Stimulated activated CD4-positive, alpha-beta T cell treated with anti-CD3 and anti-CD28 coated beads, Interleukin-4, amount 100 ng/mL, for 24 hours (primary cell): ENCODE measurements at regions not wholly inside any gene's neighbourhood (a gene's known extent, or its start where the extent isn't known, plus 50 kb on each side); places are given as distances from the start of the nearest gene placed in this dataset.
"Not testable (repeated sequence)": the region's sequence is repeated elsewhere in the genome, so short reads cannot be mapped to it uniquely, and the experiment has no call there.

Source experiments
- DNase-seq: peaks from one replicate; pipeline ENCODE4 v3.0.0-alpha.2; 2020

DNA sequence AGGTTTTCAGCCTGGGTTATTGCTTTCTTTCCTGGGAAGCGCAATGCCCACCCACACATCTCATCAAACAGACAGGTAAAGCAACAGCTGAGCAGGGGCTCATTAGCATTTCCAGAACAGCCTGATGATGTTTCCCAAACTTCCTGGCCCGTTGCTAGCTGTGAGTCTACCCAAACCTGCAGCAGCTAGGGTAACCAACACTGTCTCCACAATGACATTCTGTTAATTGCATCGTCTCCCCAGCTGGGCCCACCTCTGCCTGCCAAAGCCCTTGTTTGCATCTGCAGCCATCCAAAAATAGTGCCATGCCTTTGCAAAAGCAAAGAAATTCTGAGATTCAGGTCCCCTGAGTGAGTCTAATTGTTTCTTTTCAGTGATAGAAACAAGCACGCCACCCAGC, 273.0 kb downstream of the MED10 start:
- no peak for DNase-seq

DNA sequence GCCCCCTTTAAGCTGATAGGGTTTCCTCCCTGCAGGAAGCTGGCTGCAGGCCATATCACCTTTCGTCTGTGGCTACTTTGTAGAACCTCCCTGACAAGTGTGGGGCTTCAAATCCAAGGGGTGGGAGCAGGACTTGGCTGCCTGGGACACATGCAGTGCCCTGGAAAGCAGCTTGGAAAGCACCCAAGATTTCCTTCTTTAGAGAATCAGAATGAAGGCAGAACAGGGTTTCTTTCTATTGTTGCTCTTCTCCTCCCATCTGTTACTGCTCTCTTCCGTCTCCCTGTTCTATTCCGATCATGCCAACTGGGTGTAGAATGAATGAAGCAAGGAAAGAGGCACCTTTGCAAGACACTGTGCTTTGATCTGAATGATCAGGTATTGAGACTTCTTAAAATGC, 282.2 kb downstream of the MED10 start:
- no peak for DNase-seq

DNA sequence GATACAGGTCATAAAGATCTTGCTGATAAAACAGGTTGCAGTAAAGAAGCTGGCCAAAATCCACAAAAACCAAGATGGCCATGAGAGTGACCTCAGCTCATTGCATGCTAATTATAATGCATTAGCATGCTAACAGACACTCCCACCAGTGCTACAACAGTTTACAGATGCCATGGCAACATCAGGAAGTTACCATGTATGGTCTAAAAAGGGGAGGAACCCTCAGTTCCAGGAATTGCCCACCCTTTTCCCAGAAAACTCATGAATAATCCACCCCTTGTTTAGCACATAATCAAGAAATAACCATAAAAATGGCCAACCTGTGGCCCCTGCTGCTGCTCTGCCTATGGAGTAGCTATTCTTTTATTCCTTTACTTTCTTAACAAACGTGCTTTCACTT, 284.2 kb downstream of the MED10 start:
- DNase-seq, result not testable (repeated sequence)

DNA sequence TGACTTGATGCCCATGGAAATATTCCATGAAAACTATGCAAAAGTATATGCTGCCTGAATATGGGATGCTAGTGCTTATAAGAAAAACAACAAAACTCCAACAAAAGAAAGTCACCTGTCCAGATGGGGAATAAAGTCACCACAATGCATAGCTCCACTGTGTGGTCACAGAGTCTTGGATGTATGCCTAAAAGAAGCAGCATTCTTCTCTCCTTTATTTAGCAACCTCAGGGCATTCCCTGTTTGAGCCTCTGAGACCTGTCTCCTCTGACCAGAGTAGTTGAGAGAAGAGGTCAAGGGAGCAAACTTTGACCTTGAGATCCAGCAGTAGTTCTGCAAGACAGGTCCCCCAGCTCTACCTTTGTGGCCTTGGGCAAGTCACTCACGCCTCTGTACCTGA, 287.5 kb downstream of the MED10 start:
- no peak for DNase-seq

DNA sequence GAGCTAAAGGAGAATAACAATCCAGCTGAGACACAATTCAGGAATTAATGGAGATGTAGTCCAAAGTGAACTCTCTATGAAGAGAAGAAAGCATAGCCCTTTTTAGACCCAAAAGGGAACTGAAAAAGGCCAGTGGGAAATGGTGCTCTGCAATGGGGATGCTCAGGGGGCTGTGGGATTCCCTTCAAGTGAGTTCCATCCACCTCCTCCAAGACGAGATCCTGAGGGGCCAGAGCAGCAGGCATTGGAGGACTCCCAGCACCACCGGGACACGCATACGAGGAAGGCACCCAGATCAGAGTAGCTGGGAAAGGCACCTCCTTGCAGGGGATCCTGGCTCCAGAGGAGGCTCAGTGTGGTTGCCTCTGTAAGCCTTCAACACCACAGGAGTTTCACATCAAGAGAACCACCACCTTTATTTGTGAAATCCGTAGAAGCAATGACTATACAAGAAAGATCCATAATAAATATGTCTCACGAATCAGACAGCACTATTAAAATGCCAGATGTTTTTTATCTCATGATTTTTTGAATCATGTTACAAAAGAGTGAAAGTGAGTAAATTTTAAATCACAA, 288.2 kb downstream of the MED10 start:
- no peak for DNase-seq

DNA sequence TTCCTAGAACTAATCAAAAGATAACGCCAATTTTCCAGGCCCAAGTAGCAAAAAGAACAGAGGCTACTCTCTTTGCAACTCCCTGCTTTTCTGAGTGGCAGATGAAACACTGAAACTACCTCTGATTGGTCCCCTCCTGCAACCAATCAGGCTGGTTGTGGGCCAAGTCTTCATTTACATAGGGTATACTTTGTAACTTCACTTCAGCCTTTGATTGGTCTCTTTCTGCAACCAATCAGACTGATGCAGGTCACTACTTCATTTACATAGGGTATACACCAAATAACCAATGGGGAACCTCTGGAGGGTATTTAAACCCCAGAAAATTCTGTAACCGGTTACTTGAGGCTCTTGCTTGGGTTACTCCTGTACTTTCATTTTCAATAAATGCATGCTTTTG, 289.6 kb downstream of the MED10 start:
- DNase-seq, result no peak

DNA sequence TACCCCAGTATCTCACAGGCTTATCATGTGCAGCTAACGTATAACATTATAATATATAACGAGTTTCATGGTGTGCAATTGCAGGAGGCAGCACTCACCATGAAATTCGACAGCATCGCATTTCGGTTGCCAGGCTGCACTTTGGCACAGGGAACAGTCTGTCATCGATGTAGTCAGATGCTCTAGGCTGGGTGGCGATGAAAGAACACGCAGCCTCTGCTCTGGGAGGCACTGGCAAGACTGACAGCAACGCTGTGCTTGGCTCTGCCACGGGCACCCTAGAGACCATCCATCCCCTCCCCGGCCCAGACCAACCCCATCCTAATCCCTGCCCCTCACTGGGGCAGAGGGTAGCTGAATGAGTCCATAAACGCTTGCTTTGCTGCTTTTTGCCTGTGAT, 290.8 kb downstream of the MED10 start:
- no peak for DNase-seq

DNA sequence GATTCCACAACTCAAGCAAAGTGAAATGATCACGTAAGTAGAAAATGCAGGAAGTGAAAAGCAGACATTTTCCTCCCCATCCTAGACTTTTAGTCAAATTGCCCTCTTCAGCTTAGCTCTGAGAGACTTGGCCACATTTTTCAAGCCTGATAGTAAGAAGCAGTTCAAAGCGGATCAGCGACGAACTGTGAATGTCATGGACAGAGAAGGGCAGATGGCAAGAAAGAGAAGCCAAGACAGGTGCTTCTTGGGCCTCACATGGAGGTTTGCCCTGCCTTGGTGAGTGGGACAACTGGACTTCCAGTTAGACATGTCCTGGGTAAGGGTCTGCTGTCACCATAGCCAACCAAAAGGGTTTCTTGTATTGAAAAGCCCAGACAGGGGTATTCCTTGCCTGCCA, 291.5 kb downstream of the MED10 start:
- no peak for DNase-seq

DNA sequence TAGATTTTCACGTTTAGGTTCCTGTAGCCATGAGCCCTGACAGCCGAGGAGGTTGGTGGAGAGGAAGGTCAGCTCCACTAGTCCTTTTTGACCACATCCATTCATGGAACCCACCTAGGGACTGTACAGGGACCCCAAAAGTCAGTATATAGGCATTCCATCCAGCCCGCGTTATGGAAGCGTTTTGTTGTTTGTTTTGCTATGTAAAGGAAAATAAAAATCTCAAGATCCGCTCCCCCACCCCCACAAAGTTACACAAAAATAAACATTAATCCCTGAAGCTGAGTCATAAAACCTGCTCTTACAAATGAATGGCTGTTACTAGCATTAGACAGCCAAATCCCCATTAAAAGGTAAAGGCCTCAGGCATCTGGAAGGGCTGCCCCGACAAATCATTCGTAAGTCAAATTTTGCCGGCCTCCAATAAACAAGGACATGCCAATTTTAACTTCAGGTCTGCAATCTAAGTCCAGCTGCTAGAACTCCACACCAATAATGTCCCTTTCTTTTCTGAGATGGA, 292.9 kb downstream of the MED10 start:
- DNase-seq, result no peak

DNA sequence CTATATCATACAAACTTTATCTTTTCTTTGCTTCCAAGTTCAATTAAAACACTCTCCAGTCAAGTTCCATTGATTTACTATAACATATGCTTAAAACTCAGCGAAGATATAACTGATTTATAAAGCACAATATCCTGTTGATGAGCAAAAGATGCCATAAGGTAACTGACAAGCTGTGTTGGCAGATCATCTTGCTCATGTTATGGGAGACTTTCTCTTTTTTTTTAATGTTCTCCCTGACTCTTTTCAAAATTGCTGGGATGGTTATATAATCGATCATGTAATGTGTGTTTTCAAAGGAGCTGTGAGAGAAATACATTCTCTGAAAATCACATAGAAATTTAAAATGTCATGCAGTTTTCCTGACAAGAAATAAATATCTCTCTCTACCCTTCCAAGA, 293.5 kb downstream of the MED10 start:
- no peak for DNase-seq

DNA sequence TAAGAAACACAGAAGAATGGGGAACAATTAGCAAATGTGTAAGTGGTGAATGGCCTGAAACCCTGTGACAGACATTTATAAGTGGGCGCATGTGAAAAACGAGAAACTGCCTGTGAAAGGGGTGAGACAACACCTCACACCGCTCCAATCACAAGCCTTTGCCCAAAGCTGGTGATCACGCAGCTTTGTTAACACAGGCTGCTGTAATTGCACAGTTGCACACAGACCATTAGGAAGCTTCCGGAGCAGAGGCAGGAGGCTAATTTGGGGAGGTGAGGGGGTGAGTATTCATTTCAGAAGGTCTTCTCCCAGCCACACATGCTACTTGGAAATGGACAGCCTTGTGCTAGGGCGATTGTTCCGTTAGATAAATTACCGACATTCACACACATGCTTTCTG, 294.0 kb downstream of the MED10 start:
- no peak for DNase-seq

DNA sequence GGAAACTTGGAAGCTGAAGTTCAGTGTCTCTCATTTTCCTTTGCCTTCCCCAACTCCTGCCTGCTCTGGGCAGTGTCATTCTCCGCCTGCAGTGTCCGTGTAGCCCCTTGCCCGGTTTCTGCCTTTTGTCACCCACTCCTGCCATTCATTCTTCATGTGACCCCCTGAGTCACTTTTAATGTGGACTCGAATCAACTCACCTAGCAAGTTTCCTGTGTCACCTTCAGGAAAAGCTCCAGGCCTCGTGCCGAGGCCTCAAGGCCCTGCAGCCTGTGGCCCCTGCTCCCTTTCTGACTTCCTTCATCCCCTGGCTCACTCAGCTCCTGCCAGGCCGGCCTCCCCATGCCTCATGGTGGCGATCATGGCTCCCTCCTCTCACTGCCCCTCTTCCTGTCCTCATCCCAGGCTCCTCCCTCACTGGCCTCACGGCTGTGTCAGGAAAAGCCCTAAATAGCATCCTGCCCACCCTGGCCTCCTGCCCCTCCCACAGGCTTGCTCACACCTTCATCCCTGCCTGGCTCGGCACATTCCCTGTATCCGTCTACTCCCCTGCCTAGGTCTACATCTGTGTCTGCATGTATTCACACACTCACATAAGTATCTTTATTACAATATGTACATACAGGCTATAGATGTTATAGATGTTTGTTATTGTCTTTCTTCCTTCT, 294.9 kb downstream of the MED10 start:
- no peak for DNase-seq

DNA sequence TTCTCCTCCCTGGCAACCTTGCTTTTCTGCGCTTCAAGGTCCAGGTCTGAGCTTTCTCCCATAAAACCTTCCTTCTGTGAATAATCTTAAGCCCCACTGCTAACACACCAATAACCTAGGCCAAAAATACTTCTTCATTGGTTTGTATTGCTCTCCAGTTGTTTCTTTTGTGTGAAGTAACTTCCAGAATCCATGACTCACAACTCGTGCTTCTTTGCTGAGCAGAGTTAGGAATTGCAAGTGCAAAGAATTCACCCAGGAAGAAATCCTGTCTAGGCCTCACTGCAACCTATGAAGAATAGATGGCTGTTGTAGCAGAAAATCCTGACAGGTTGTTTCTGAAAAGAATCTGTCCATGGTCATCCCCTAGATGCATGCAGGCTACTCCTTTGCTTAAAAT, 295.7 kb downstream of the MED10 start:
- DNase-seq, result no peak

DNA sequence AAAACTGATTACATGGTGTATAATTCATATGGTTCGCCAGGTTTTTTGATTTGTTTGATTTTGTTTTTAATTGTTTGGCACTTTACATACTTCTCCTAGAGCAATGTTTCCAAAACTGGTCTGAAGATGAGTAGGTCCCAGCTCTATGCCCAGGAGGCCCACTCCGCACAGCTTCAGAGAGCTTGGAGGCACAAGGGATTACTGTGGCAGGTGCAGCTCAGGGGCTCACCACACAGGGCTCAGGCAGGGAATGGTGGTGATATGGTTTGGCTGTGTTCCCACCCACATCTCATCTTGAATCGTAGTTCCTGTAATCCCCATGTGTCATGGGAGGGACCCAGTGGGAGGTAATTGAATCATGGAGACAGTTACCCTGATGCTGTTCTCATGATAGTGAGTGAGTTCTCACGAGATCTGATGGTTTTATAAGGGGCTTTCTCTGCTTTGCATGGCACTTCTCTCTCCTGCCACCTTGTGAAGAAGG, 296.6 kb downstream of the MED10 start:
- DNase-seq, result no peak

DNA sequence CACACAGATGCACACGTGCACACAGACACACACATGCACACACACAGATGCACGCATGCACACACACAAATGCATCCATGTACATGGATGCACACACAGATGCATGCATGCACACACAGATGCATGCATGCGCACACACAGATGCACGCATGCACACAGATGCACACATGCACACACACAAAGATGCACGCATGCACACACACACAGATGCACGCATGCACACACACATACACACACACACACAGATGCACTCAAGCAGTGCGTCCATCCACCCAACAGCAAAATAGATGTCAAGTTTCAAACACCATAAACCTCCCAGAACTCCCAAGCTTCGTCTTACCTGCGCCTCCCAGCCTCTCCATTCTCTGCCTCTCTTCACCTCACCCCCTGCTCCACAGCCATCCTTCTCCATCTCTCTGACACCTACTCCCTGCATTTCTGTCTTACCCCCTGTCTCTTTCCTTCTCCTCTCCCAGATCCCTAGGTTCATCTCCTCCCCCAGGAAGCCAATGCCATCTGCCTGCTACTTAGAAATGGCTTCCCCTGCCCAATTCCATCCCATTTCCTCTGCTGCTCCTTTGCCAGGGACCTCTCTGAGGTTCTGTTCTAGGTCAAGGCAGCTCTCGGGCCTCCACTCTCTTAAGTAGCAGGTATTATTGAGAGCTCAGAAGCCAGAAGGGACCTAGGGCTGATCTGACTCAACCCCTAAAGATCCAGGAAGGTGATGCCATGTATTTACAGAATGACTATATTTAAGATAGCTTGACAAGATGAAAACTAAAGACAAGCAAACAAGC, 297.2 kb downstream of the MED10 start:
- DNase-seq, result no peak

DNA sequence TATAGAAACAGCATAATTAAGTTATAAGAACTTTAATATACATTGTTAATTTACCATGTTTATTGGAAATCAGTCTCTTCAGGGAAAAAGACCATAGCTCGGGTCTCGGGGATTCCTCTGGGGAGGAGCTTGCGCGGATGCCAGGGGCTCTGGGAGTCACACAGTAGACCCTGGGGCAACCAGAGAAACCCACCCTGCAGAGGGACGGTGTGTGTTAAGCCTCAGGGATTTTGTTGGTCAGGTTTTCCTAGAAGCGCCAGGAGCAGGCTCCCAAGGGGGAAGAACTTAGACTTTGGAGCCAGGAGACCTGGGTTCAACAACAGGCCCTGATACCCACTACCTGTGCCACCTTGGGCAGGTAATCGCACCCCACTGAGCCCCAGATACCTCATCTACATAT, 297.9 kb downstream of the MED10 start:
- no peak for DNase-seq

DNA sequence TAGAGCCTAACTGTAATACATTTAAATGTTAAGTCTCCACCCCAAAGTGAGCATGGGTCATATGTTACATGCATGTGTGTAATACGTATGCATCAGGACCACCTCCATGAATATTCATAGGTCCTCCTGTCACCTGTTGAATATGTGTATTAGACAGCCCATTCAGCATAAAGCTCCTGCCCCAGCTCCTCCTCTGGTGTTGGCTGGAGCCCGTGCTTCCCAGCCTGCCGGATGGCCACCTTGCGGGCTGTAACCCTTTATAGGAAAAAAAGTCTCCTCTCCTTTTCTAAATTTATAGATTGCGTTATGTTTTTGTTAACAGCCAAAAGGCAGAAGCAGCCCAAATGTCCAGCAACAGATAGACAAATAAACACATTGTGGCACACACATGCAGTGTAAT, 299.5 kb downstream of the MED10 start:
- DNase-seq, result no peak

DNA sequence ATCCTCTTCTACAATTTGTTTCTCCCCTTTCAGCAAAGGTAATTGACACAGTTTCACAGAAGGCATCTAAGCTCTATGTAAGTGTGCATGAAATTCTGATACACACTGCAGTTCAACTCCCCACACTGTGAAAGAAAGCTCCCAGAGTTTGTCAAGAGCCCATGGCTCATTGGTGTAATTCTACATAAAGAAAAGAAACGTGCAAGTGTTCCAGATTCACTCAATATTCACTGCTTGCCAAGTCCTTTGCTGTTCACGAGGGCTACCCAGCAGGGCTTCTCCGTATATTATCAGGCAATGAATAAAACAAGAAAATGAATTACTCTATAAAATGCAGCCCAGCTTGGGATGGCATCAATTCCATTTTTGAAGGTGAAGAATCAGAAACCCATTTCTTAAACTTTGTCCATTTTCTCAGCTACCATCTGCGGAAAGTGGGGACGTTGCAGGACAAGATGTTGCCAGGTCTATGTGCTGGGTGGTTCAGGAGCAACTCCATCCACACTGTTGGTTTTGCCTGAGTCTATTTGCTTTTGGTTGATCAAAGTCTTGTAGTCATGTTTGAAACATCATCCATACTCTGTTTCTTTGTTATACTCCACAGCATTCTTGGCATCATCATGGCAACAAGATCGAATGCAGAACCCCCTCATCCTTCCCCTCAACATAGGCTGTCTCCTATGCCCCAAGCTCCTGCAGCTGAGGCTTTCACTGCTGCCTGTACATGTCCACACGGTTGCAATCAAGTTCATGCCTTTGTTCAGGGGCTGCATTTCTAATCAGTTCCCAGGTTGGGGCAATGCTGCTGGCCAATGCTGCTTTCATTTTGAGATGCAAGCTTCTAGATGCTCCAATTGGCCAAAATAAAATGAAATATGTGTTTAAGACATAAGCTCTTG, 301.8 kb downstream of the MED10 start:
- no peak for DNase-seq

DNA sequence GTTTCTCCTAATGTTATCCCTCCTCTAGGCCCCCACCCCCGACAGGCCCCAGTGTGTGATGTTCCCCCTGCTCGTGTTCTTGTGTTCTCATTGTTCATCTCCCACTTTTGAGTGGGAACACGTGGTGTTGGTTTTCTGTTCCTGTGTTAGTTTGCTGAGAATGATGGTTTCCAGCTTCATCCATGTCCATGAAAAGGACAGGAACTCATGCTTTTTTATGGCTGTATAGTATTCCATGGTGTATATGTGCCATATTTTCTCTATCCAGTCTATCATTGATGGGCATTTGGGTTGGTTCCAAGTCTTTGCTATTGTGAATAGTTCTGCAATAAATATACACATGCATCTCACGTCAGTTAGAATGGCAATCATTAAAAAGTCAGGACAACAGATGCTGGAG, 305.9 kb downstream of the MED10 start:
- DNase-seq, result not testable (repeated sequence)

DNA sequence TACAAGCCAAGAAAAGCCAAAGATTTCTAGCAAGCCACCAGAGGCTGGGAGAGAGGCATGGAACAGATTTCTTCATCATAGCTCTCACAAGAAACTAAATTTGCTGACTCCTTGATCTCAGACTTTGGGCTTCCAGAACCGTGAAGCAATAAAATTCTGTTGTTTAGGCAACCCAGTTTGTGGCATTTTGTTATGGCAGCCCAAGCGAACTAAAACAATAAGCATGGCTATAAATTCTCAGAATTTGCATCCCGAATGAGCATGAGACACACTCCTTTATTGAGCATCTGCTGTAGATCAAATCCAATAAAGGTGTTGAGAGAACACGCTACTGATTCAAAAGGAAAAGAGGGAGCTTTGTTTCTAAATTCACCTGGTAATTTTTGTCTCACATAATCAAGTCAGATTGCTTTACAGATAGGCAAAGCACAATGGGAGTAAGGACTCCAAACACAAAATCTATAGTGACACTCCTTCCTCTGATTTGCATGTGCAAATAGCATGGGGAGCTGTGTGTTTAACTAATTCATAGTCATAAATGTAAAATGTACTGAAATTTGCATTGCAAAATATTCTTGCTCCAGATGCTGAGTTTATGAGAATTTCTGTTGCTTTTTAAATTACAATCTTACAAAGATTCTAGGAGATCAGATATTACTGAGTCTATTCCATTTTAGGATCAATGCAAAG, 308.7 kb downstream of the MED10 start:
- no peak for DNase-seq

DNA sequence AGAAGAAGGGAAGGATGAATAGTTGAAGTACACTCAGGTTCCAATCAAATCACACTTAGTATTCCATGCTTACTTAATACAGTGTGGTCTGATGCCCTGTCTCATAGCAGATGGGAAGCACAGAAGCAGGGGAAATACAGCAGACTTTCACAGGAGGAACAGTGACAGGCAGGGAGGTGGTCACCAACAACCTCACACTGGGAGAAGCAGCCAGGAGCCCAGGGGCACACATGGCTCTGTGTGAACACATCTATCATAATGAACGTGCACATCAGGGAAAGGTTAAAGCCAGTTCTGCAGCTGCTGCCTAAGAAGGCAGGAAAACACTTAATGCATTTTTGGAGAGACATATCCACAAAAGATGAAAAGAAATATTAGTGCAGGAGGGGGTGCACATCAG, 312.3 kb downstream of the MED10 start:
- DNase-seq, result no peak

DNA sequence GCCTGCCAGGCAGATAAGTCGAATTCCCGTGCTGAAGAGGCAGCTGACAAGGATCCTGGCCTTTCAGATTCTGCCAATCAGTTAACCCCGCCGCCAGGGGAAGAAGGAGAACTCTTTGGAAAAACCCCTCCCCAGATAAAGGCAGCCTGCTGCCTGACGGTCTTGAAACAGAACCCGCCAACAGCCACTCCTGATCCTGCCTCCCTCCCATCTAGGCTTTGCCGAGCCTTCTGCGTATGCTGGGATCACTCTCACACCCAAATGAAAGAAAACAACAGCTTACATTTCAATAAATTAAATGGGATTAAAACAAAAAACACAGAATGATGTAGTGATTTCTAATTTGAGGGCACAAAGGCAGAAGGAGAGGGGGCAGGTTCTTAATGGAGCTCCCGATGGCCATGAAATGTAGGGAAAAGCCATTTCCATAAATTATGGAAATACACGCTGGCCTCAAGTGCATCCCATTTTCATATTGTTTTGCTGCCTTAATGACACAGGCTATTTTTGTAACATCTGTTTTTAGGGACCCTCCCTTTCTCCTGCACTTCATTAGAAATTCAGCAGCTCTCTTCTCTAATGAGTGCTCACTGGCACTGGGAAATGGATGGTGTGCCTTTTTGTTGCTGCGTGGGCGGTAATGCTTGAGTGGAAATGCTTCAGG, 319.1 kb downstream of the MED10 start:
- DNase-seq, result no peak
